HFF-Myc (cell line): ENCODE measurements at regions not wholly inside any gene's neighbourhood (a gene's known extent, or its start where the extent isn't known, plus 50 kb on each side); places are given as distances from the start of the nearest gene placed in this dataset.

Experiments used
- DNase-seq: peaks from one replicate; pipeline ENCODE4 v3.0.0-alpha.2; 2011; ENCODE audit warnings: low read depth; ENCODE audit errors: extremely low read depth
- H3K4me3 ChIP-seq: replicated peaks from 2 replicates; pipeline ENCODE4 v1.5.1; 2011; ENCODE audit warnings: low read depth, mild to moderate bottlenecking, control low read depth, low read length
- TF ChIP-seq, protein P1 (sequence below): IDR thresholded peaks from 2 replicates; pipeline ENCODE4 v1.5.1; 2012; ENCODE audit warnings: mild to moderate bottlenecking, low read depth, low read length, control low read depth; ENCODE audit errors: missing control alignments

DNA sequence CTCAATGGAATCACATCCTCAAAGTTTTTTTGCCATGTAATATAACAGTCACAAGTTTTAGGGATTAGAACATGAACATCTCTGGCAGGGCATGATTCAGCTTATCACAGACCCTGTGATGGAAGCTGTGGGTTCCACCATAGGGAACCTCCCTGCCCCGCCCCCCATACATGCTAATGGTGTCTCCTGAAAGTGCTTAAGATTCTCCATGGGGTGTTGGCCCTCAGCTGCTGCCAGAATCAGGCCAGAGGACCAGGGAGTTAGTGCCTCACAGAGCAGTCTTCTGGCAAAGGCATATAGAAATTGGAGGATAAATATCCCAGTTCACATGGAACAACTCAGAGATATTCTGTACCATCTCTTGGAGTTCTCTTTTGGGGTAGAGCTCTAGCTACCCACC is 119.4 kb downstream of the RAB11FIP2 start:
- no peak overlapping the region for H3K4me3 ChIP-seq
- no peak for DNase-seq
- TF ChIP-seq, protein P1, sequence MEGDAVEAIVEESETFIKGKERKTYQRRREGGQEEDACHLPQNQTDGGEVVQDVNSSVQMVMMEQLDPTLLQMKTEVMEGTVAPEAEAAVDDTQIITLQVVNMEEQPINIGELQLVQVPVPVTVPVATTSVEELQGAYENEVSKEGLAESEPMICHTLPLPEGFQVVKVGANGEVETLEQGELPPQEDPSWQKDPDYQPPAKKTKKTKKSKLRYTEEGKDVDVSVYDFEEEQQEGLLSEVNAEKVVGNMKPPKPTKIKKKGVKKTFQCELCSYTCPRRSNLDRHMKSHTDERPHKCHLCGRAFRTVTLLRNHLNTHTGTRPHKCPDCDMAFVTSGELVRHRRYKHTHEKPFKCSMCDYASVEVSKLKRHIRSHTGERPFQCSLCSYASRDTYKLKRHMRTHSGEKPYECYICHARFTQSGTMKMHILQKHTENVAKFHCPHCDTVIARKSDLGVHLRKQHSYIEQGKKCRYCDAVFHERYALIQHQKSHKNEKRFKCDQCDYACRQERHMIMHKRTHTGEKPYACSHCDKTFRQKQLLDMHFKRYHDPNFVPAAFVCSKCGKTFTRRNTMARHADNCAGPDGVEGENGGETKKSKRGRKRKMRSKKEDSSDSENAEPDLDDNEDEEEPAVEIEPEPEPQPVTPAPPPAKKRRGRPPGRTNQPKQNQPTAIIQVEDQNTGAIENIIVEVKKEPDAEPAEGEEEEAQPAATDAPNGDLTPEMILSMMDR = no peak

DNA sequence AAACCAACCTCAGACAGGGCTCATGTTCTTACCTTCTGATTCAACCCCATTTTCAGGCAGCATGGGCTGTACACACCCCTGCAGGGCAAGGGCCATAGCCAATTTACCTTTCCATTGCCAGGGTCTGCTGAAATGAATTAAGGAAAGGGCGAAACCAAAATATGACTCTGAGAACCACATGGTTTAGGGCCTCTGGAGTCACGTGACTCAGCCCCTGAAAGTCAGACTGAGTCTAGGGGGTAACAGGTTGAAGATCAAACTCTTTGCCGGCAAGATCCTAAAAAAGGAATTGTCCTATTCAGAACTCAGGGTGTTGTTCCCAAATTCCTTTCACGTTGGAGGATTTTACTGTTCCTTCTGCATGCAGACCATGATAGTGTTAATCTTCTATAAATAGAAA is 118.9 kb downstream of the RAB11FIP2 start:
- no peak for DNase-seq
- TF ChIP-seq, protein P1 = no peak
- H3K4me3 ChIP-seq = no peak overlapping the region

DNA sequence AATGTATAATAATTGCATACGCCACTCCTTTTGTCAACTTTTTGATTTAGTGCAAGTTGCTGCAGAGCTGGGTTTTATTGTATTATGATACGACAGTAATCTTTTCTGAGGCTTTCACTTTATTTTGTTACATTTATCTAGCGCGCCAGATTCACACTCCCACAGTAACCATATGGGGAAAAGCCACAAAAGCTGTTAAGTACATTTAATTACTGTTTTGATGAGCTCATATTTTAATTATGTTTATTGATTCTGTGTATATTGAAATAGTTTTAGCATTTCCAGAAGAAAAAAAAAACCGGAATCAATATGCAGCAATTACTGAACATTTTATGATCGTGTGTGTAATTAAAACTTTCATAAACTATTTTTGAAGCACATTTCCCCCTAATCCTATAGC is 118.5 kb downstream of the RAB11FIP2 start:
- no peak overlapping the region for H3K4me3 ChIP-seq
- TF ChIP-seq, protein P1 = no peak
- DNase-seq = no peak

DNA sequence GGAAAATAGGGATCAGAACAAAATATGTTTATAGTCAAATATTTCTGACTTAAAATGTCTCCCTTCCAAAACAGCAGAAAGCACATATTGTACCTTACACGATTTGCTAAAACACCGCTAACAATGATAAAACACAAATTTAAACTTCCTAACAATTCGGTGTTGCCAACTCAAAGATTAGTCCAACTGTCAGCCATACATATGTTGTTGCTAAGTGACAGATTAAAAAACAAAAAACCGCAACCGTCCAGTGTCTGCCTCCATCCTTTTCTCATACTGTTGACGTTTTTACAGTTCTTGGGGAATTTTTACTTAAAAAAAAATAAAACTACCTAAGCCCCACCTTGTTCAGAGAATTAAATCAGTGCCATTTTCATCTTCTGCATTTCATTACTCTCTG is 118.0 kb downstream of the RAB11FIP2 start:
- DNase-seq = no peak
- no peak overlapping the region for H3K4me3 ChIP-seq
- TF ChIP-seq, protein P1 = no peak

DNA sequence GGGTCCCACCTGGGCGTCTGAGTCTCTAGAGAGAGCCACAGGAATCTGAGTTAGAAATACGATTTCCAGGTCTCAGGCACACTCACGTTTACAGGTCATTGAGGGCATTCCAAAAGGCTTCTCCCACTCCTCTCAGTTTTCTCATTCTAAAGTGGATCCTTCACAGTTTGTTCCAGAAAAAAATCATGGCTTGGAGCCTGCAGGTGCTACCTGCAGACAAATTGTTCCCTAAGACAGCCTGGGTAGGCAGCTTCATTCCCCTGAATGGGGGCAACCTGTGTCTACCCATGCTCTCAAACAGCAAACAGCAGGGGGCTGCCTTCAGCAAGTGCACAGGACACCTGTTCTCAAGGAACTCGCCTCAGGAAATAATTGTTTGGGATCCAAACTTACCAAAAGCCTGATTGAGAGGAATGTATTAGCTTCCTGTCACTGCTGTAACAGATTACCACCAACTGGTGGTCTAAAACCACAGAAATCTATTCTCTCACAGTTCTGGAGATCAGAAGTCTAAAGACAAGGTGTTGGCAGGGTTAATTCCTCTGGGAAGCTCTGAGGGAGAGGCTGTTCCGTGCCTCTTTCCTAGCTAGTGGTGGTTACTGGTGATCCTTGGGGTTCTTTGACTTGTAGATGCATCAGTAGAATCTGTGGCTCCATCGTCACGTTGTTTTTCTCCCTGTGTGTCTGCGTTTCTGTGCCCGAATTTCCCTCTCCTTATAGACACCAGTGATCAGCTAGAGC is 117.2 kb downstream of the RAB11FIP2 start:
- H3K4me3 ChIP-seq = no peak overlapping the region
- TF ChIP-seq, protein P1 = no peak
- DNase-seq = no peak

DNA sequence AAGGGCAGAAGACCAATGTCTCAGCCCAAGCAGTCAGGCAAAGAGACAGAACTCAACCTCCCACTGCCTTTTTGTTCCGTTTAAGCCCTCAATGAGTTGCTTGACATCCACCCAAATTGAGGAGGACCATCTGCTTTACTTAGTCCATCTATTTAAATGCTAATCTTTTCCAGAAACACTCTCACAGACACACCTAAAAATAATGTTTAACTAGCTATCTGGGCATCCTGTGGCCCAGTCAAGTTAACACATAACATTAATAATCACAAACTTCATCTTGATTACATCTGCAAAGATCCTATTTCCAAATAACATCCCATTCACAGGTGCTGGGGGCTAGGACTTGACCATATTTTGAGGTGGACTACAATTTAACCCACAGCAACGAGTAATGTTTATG is 115.7 kb downstream of the RAB11FIP2 start:
- no peak overlapping the region for H3K4me3 ChIP-seq
- DNase-seq = no peak
- TF ChIP-seq, protein P1 = no peak

DNA sequence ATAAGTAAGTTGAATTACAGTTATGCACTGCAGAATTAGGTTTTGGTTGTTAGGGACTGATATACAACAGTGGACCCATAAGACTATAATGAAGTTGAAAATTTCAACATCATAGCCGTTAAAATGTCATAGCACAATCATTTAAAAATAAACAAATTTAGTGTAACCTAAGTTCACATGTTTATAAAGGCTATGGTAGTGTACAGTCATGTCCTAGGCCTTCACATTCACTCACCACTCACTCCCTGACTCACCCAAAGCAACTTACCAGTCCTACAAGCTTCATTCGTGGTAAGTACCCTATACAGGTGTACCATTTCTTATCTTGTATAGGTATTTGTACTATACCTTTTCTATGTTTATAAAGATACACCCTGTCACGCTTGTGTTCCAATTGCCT is 113.7 kb downstream of the RAB11FIP2 start:
- DNase-seq = no peak
- no peak overlapping the region for H3K4me3 ChIP-seq
- TF ChIP-seq, protein P1 = no peak
